Coronary artery (tissue), 2 donors: ENCODE measurements at regions not wholly inside any gene's neighbourhood (a gene's known extent, or its start where the extent isn't known, plus 50 kb on each side); places are given as distances from the start of the nearest gene placed in this dataset.

Source experiments
- DNase-seq: peaks from one replicate; pipeline ENCODE4 v3.0.0-alpha.2; 2017; ENCODE audit warnings: low spot score
- H3K27ac ChIP-seq, 2 donors: fragments of 200-600 bp; sonication (generic); one replicate each; pipeline ENCODE4 v1.5.1; 2016 to 2019
- H3K4me3 ChIP-seq: fragments of 200-600 bp; sonication (generic); 2 replicates; pipeline ENCODE4 v1.5.1; 2016; ENCODE audit warnings: mild to moderate bottlenecking, moderate library complexity
- CTCF ChIP-seq: fragments of 200-600 bp; sonication (generic); IDR thresholded peaks from one replicate; pipeline ENCODE4 v1.5.1; 2019; ENCODE audit warnings: antibody characterized with exemption

GRCh38 chr14:59123975-59124374 is 64.5 kb upstream of the DAAM1 start:
- no peak overlapping the region for H3K4me3 ChIP-seq
- no peak for TF ChIP-seq CTCF
- no peak for DNase-seq

GRCh38 chr14:59125156-59125555 is 63.3 kb upstream of the DAAM1 start:
- no peak for TF ChIP-seq CTCF
- no peak overlapping the region for H3K27ac ChIP-seq

More at GRCh38 chr14:59123975-59124374, 64.5 kb upstream of the DAAM1 start:
- H3K27ac ChIP-seq: no peak overlapping the region

GRCh38 chr14:59126714-59127436 is 61.6 kb upstream of the DAAM1 start:
- TF ChIP-seq CTCF: peak; percentile 53
- no peak for DNase-seq
- Histone ChIP-seq H3K27ac (no peak overlapping the region), H3K4me3 (no peak overlapping the region)

More at GRCh38 chr14:59125156-59125555, 63.3 kb upstream of the DAAM1 start:
- H3K4me3 ChIP-seq: no peak overlapping the region
- DNase-seq: no peak

- H3K4me3 ChIP-seq: no peak overlapping the region
- no peak for DNase-seq
- no peak for TF ChIP-seq CTCF
- H3K27ac ChIP-seq: no peak overlapping the region
Observed at GRCh38 chr14:59127437-59127732, 61.1 kb upstream of the DAAM1 start.

GRCh38 chr14:59130462-59130861 is 58.0 kb upstream of the DAAM1 start:
- no peak for DNase-seq
- H3K4me3 ChIP-seq: peak overlapping the region; percentile 45
- H3K27ac ChIP-seq: no peak overlapping the region
- TF ChIP-seq CTCF: no peak

GRCh38 chr14:59131938-59132795 is 56.3 kb upstream of the DAAM1 start:
- DNase-seq: no peak
- TF ChIP-seq CTCF: no peak
- Histone ChIP-seq H3K27ac (no peak overlapping the region), H3K4me3 (no peak overlapping the region)
